Liver (tissue), 8 donors: ENCODE measurements at regions not wholly inside any gene's neighbourhood (a gene's known extent, or its start where the extent isn't known, plus 50 kb on each side); places are given as distances from the start of the nearest gene placed in this dataset.

Source experiments
- DNase-seq: peaks from one replicate; pipeline ENCODE4 v3.0.0-alpha.2; 2017; ENCODE audit warnings: low spot score
- H3K27ac ChIP-seq, 2 donors: one replicate each; pipeline ENCODE4 v1.7.0; 2013; ENCODE audit warnings: inconsistent platforms in 2 of 2, low read length in 2 of 2, control low read depth in 1 of 2, low read depth in 1 of 2, mild to moderate bottlenecking in 1 of 2
- H3K27me3 ChIP-seq, 4 donors: one replicate each; pipeline versions ENCODE4 v1.6.1 to v1.7.0; 2013; ENCODE audit warnings: low read length in 3 of 4, inconsistent platforms in 1 of 4, mild to moderate bottlenecking in 1 of 4, moderate library complexity in 1 of 4; ENCODE audit not compliant: control insufficient read depth in 4 of 4, insufficient read depth in 4 of 4
- H3K36me3 ChIP-seq, 4 donors: one replicate each; pipeline versions ENCODE4 v1.6.1 to v1.7.0; 2013; ENCODE audit warnings: low read length in 3 of 4, mild to moderate bottlenecking in 3 of 4, low read depth in 1 of 4, moderate library complexity in 1 of 4; ENCODE audit not compliant: control insufficient read depth in 4 of 4, insufficient read depth in 3 of 4
- H3K4me1 ChIP-seq, 4 donors: one replicate each; pipeline versions ENCODE4 v1.6.1 to v1.7.0; 2013; ENCODE audit warnings: low read length in 3 of 4, mild to moderate bottlenecking in 3 of 4, moderate library complexity in 1 of 4; ENCODE audit not compliant: control insufficient read depth in 4 of 4, insufficient read depth in 4 of 4
- H3K4me3 ChIP-seq, 3 donors: one replicate each; pipeline versions ENCODE4 v1.6.1 to v1.7.0; 2013; ENCODE audit warnings: low read length in 3 of 3, control low read depth in 1 of 3, low read depth in 1 of 3, mild to moderate bottlenecking in 1 of 3
- H3K9ac ChIP-seq, 2 donors: one replicate each; pipeline ENCODE4 v1.7.0; 2013; ENCODE audit warnings: low read length in 2 of 2, mild to moderate bottlenecking in 2 of 2, moderate library complexity in 2 of 2, control low read depth in 1 of 2, low read depth in 1 of 2
- H3K9me3 ChIP-seq, 4 donors: one replicate each; pipeline versions ENCODE4 v1.6.1 to v1.7.0; 2013; ENCODE audit warnings: low read length in 3 of 4; ENCODE audit not compliant: control insufficient read depth in 4 of 4
- CTCF ChIP-seq: fragments of 150-350 bp; IDR thresholded peaks from 2 replicates; pipeline ENCODE4 v1.5.1; 2017; ENCODE audit warnings: improper control_type of control experiment, low read depth, low read length; ENCODE audit not compliant: missing input control
- EGR1 ChIP-seq, 2 donors: IDR thresholded peaks; 2 replicates each; pipeline ENCODE4 v1.6.1; 2016 to 2018; ENCODE audit warnings: antibody characterized with exemption in 2 of 2, low read depth in 2 of 2
- FOXA1 ChIP-seq: IDR thresholded peaks from 2 replicates; pipeline ENCODE4 v1.6.1; 2016; ENCODE audit warnings: antibody characterized with exemption
- FOXA2 ChIP-seq: IDR thresholded peaks from 2 replicates; pipeline ENCODE4 v1.6.1; 2016; ENCODE audit warnings: antibody characterized with exemption
- GABPA ChIP-seq, 2 donors: IDR thresholded peaks in 1 of 2; conservative IDR thresholded peaks in 1 of 2; 2 replicates each; pipeline ENCODE4 v1.6.1; 2016; ENCODE audit warnings: antibody characterized with exemption in 2 of 2, mild to moderate bottlenecking in 1 of 2, moderate library complexity in 1 of 2
- HNF4A ChIP-seq, 2 donors: conservative IDR thresholded peaks; 2 replicates each; pipeline ENCODE4 v1.6.1; 2016; ENCODE audit warnings: antibody characterized with exemption in 2 of 2, mild to moderate bottlenecking in 2 of 2
- HNF4G ChIP-seq: IDR thresholded peaks from 2 replicates; pipeline ENCODE4 v1.6.1; 2016; ENCODE audit warnings: antibody characterized with exemption
- JUND ChIP-seq, 2 donors: IDR thresholded peaks; 2 replicates each; pipeline ENCODE4 v1.6.1; 2016; ENCODE audit warnings: antibody characterized with exemption in 2 of 2
- MAX ChIP-seq: IDR thresholded peaks from 2 replicates; pipeline ENCODE4 v1.6.1; 2016; ENCODE audit warnings: antibody characterized with exemption
- NR2F2 ChIP-seq: IDR thresholded peaks from 2 replicates; pipeline ENCODE4 v1.6.1; 2016; ENCODE audit warnings: antibody characterized with exemption
- RAD21 ChIP-seq, 2 donors: IDR thresholded peaks; 2 replicates each; pipeline ENCODE4 v1.6.1; 2016; ENCODE audit warnings: antibody characterized with exemption in 2 of 2, mild to moderate bottlenecking in 2 of 2
- TAF1 ChIP-seq: conservative IDR thresholded peaks from 2 replicates; pipeline ENCODE4 v1.6.1; 2016; ENCODE audit warnings: antibody characterized with exemption, mild to moderate bottlenecking
- WGBS: extraction: QIAGEN DNeasy Blood & Tissue Kit; methylation state at CpG from one replicate; pipeline ENCODE4 v1.1.7; 2013; 5-methylcytosine and 5-hydroxymethylcytosine counted together
- TF ChIP-seq, protein P1 (sequence below): IDR thresholded peaks from 2 replicates; pipeline ENCODE4 v1.6.1; 2016; ENCODE audit warnings: antibody characterized with exemption, mild to moderate bottlenecking
- TF ChIP-seq, protein P2 (sequence below): IDR thresholded peaks from 2 replicates; pipeline ENCODE4 v1.6.1; 2016; ENCODE audit warnings: antibody characterized with exemption
- donor health status: healthy.
- donor health status: healthy.
- donor health status: healthy.
- donor health status: healthy.
- donor health status: healthy.

GRCh38 chr2:83941886-83942285 is 517.2 kb downstream of the SUCLG1 start:
- no peaks in the 10 kb centered on the region for H3K27me3 ChIP-seq
- H3K27ac ChIP-seq: no peak overlapping the region
- no peaks in the 10 kb centered on the region for H3K9me3 ChIP-seq
- no peak for TF ChIP-seq CTCF
- TF ChIP-seq, protein P1, sequence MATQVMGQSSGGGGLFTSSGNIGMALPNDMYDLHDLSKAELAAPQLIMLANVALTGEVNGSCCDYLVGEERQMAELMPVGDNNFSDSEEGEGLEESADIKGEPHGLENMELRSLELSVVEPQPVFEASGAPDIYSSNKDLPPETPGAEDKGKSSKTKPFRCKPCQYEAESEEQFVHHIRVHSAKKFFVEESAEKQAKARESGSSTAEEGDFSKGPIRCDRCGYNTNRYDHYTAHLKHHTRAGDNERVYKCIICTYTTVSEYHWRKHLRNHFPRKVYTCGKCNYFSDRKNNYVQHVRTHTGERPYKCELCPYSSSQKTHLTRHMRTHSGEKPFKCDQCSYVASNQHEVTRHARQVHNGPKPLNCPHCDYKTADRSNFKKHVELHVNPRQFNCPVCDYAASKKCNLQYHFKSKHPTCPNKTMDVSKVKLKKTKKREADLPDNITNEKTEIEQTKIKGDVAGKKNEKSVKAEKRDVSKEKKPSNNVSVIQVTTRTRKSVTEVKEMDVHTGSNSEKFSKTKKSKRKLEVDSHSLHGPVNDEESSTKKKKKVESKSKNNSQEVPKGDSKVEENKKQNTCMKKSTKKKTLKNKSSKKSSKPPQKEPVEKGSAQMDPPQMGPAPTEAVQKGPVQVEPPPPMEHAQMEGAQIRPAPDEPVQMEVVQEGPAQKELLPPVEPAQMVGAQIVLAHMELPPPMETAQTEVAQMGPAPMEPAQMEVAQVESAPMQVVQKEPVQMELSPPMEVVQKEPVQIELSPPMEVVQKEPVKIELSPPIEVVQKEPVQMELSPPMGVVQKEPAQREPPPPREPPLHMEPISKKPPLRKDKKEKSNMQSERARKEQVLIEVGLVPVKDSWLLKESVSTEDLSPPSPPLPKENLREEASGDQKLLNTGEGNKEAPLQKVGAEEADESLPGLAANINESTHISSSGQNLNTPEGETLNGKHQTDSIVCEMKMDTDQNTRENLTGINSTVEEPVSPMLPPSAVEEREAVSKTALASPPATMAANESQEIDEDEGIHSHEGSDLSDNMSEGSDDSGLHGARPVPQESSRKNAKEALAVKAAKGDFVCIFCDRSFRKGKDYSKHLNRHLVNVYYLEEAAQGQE: no peak
- TF ChIP-seq MAX: no peak
- TF ChIP-seq HNF4A (conservative IDR thresholded peaks at IDR 0.05): no peak
- no peak for TF ChIP-seq RAD21 (IDR thresholded peaks at IDR 0.05)
- TF ChIP-seq FOXA1: no peak
- TF ChIP-seq HNF4G: no peak
- no peak for TF ChIP-seq NR2F2
- no peak for TF ChIP-seq GABPA (IDR thresholded peaks at IDR 0.05 in 1 of 2, conservative IDR thresholded peaks at IDR 0.05 in 1 of 2)
- DNase-seq: no peak
- no peak overlapping the region for H3K4me3 ChIP-seq
- no peak overlapping the region for H3K9ac ChIP-seq
- 90% methylated on average over 5 of the region's 5 CpGs for WGBS
- no peaks in the 10 kb centered on the region for H3K36me3 ChIP-seq
- no peaks in the 10 kb centered on the region for H3K4me1 ChIP-seq

- no peak overlapping the region for H3K4me3 ChIP-seq
- H3K4me1 ChIP-seq: no peaks in the 10 kb centered on the region
- no peaks in the 10 kb centered on the region for H3K36me3 ChIP-seq
- DNase-seq: no peak
- TF ChIP-seq FOXA2 (no peak), HNF4G (no peak), CTCF (no peak), FOXA1 (no peak), EGR1 (IDR thresholded peaks at IDR 0.05; ENCODE audit: low read depth in 2 of 2) (no peak), JUND (IDR thresholded peaks at IDR 0.05) (no peak), TAF1 (no peak), HNF4A (conservative IDR thresholded peaks at IDR 0.05) (no peak)
- TF ChIP-seq, protein P2, sequence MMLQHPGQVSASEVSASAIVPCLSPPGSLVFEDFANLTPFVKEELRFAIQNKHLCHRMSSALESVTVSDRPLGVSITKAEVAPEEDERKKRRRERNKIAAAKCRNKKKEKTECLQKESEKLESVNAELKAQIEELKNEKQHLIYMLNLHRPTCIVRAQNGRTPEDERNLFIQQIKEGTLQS: no peak
- H3K27me3 ChIP-seq: no peaks in the 10 kb centered on the region
- no peak overlapping the region for H3K27ac ChIP-seq
- 41% methylated on average over 2 of the region's 2 CpGs for WGBS
- H3K9me3 ChIP-seq: no peaks in the 10 kb centered on the region
- no peak overlapping the region for H3K9ac ChIP-seq
Observed at GRCh38 chr2:83933749-83934148, 525.3 kb downstream of the SUCLG1 start.
